Head of caudate nucleus (tissue), 42 donors: ENCODE measurements at regions not wholly inside any gene's neighbourhood (a gene's known extent, or its start where the extent isn't known, plus 50 kb on each side); places are given as distances from the start of the nearest gene placed in this dataset.
"Not testable (repeated sequence)": the region's sequence is repeated elsewhere in the genome, so short reads cannot be mapped to it uniquely, and the experiment has no call there.

ENCODE experiments used
- DNase-seq, 42 donors: peaks; one replicate each; pipeline versions ENCODE4 v3.0.0 to v3.0.0-alpha.2; 2020 to 2021; ENCODE audit warnings: mixed read lengths in 7 of 42
- intact Hi-C: fragments of 100-400 bp; cut with DNase I; formaldehyde crosslinking; loops from one replicate; pipeline ENCODE4 v1.15.0; 2022

GRCh38 chr3:163809540-163809993 lies 1268.7 kb downstream of the SI start:
- no peak for DNase-seq
- intact Hi-C loops: no loop called here

- intact Hi-C loops: no loop called here
- DNase-seq: no peak
Measured at GRCh38 chr3:163786416-163786815, 1291.9 kb downstream of the SI start.

GRCh38 chr3:163785693-163786092 lies 1292.6 kb downstream of the SI start:
- DNase-seq: no peak
- intact Hi-C loops: no loop called here

GRCh38 chr3:163779396-163780344 lies 1298.6 kb downstream of the SI start:
- intact Hi-C loops: no loop called here
- no peak for DNase-seq

- no peak for DNase-seq
- intact Hi-C loops: no loop called here
Measured at GRCh38 chr3:163776743-163777142, 1301.6 kb downstream of the SI start.

- DNase-seq: no peak
- intact Hi-C loops: no loop called here
Measured at GRCh38 chr3:163773136-163773535, 1305.2 kb downstream of the SI start.

GRCh38 chr3:163768048-163768447 lies 1310.2 kb downstream of the SI start:
- intact Hi-C loops: no loop called here
- DNase-seq: no peak

- intact Hi-C loops: no loop called here
- no peak for DNase-seq
Measured at GRCh38 chr3:163766112-163766511, 1312.2 kb downstream of the SI start.

GRCh38 chr3:163753033-163753432 lies 1325.3 kb downstream of the SI start:
- intact Hi-C loops: no loop called here
- DNase-seq: no peak

- intact Hi-C loops: no loop called here
- DNase-seq: no peak
Measured at GRCh38 chr3:163745204-163745603, 1333.1 kb downstream of the SI start.

- intact Hi-C loops: no loop called here
- DNase-seq: no peak
Measured at GRCh38 chr3:163735394-163735793, 1342.9 kb downstream of the SI start.

GRCh38 chr3:163730684-163731083 lies 1347.6 kb downstream of the SI start:
- intact Hi-C loops: no loop called here
- DNase-seq: no peak

- intact Hi-C loops: no loop called here
- DNase-seq: no peak
Measured at GRCh38 chr3:163726125-163726524, 1352.2 kb downstream of the SI start.

- no peak for DNase-seq
- intact Hi-C loops: no loop called here
Measured at GRCh38 chr3:163722405-163722804, 1355.9 kb downstream of the SI start.

- intact Hi-C loops: no loop called here
- no peak for DNase-seq
Measured at GRCh38 chr3:163721596-163721995, 1356.7 kb downstream of the SI start.

- no peak for DNase-seq
- intact Hi-C loops: no loop called here
Measured at GRCh38 chr3:163717377-163717776, 1360.9 kb downstream of the SI start.

- intact Hi-C loops: no loop called here
- DNase-seq: no peak
Measured at GRCh38 chr3:163708428-163708827, 1369.9 kb downstream of the SI start.

- no peak for DNase-seq
- intact Hi-C loops: no loop called here
Measured at GRCh38 chr3:163707659-163708058, 1370.6 kb downstream of the SI start.

GRCh38 chr3:163698221-163698620 lies 1380.1 kb downstream of the SI start:
- intact Hi-C loops, DNase-seq: not testable (repeated sequence)

GRCh38 chr3:163692494-163692893 lies 1385.8 kb downstream of the SI start:
- DNase-seq: no peak
- intact Hi-C loops: no loop called here

GRCh38 chr3:163684651-163685050 lies 1393.6 kb downstream of the SI start:
- intact Hi-C loops: no loop called here
- no peak for DNase-seq
